HepG2 (cell line): ENCODE measurements at regions not wholly inside any gene's neighbourhood (a gene's known extent, or its start where the extent isn't known, plus 50 kb on each side); places are given as distances from the start of the nearest gene placed in this dataset.

Experiments used
- ATAC-seq: fragments of 200-7000 bp; cut with Tn5 transposase; 3 replicates; pipeline ENCODE4 v1.9.1; 2020; ENCODE audit warnings: mild to moderate bottlenecking, moderate library complexity
- BruUV-seq: library from RNA; stranded (reverse); fragments of 400-500 nt; replicated peaks from 2 replicates; lab custom pipeline; 2021; lab: Mats Ljungman, UMichigan
- CTCF ChIA-PET: fragments of 300-600 bp; formaldehyde crosslinking; extraction: SDS; loops from one replicate; lab custom pipeline; 2021; ENCODE audit warnings: low total read pairs, inconsistent platforms, low intra/inter-chr PET ratio; lab: Yijun Ruan, JAX
- POLR2A ChIA-PET: fragments of 350-600 bp; sonication (Branson Sonifier 250); formaldehyde crosslinking; loops from one replicate; lab custom pipeline; 2020; ENCODE audit warnings: antibody characterized with exemption, inconsistent platforms; lab: Yijun Ruan, JAX
- DNase-seq: peaks from one replicate; pipeline ENCODE4 v3.0.0-alpha.2; 2015; ENCODE audit warnings: low spot score
- FAIRE-seq: peaks from 3 replicates; lab custom pipeline; 2011; peaks lifted over from hg19 to GRCh38; lab: Jason Lieb, UNC
- H2AFZ ChIP-seq: one replicate; pipeline ENCODE4 v1.6.1; 2011; ENCODE audit warnings: low read length, inconsistent platforms
- H3K27ac ChIP-seq: fragments of 300-600 bp; 3 replicates; pipeline ENCODE4 v1.8.0; 2011; ENCODE audit warnings: mixed run types, mild to moderate bottlenecking, mixed read lengths, low read length, inconsistent platforms; ENCODE audit not compliant: insufficient read depth; ENCODE audit errors: extremely low read length
- H3K27me3 ChIP-seq, 2 experiments: fragments of 200-600 bp in 1 of 2; 2 replicates in 1 of 2; 3 replicates in 1 of 2; pipeline versions ENCODE4 v1.6.0 to v1.8.0; 2011; ENCODE audit warnings: low read length in 2 of 2, mild to moderate bottlenecking in 2 of 2, moderate library complexity in 2 of 2, inconsistent platforms in 1 of 2; ENCODE audit not compliant: insufficient read depth in 2 of 2, control insufficient read depth in 1 of 2
- H3K36me3 ChIP-seq, 2 experiments: fragments of 200-600 bp in 1 of 2; replicated peaks in 1 of 2; 2 replicates in 1 of 2; 3 replicates in 1 of 2; pipeline versions ENCODE4 v1.5.1 to v1.8.0; 2011; ENCODE audit warnings: low read length in 2 of 2, inconsistent platforms in 1 of 2; ENCODE audit not compliant: insufficient read depth in 2 of 2, control insufficient read depth in 1 of 2
- H3K4me1 ChIP-seq: 2 replicates; pipeline ENCODE4 v1.5.1; 2012; ENCODE audit warnings: low read length, inconsistent platforms; ENCODE audit not compliant: insufficient read depth
- H3K4me2 ChIP-seq: 2 replicates; pipeline ENCODE4 v1.6.0; 2011; ENCODE audit warnings: low read depth, low read length, inconsistent platforms
- H3K4me3 ChIP-seq, 3 experiments: fragments of 200-600 bp in 1 of 3; sonication (generic), shearing (Covaris generic) in 1 of 3; replicated peaks in 1 of 3; 2 replicates each; pipeline ENCODE4 v1.5.1; 2011 to 2016; ENCODE audit warnings: low read length in 3 of 3, inconsistent platforms in 2 of 3, low read depth in 2 of 3, mild to moderate bottlenecking in 2 of 3, control low read depth in 1 of 3, mixed read lengths in 1 of 3; ENCODE audit not compliant: insufficient read depth in 1 of 3
- H3K79me2 ChIP-seq: one replicate; pipeline ENCODE4 v1.6.1; 2011; ENCODE audit warnings: low read length, inconsistent platforms; ENCODE audit not compliant: insufficient read depth
- H3K9ac ChIP-seq: 2 replicates; pipeline ENCODE4 v1.6.0; 2011; ENCODE audit warnings: mild to moderate bottlenecking, low read depth, low read length, inconsistent platforms; ENCODE audit not compliant: insufficient read depth
- H3K9me3 ChIP-seq: 2 replicates; pipeline ENCODE4 v1.5.1; 2012; ENCODE audit warnings: mild to moderate bottlenecking, low read length
- H4K20me1 ChIP-seq: 2 replicates; pipeline ENCODE4 v1.6.0; 2011; ENCODE audit warnings: inconsistent platforms, mild to moderate bottlenecking, low read length, moderate library complexity; ENCODE audit not compliant: insufficient read depth
- AHR ChIP-seq: IDR thresholded peaks from 2 replicates; pipeline ENCODE4 v1.6.1; 2018; ENCODE audit warnings: missing genetic modification reagents, missing compliant biosample characterization
- BHLHE40 ChIP-seq: IDR thresholded peaks from 2 replicates; pipeline ENCODE4 v1.6.1; 2011; ENCODE audit warnings: low read length, improper control_type of control experiment
- DPF2 ChIP-seq: sonication (generic); formaldehyde crosslinking; IDR thresholded peaks from 2 replicates; pipeline ENCODE4 v1.4.0; 2020; ENCODE audit warnings: mild to moderate bottlenecking, low read depth, missing genetic modification reagents, borderline replicate concordance
- E2F1 ChIP-seq: sonication (generic); formaldehyde crosslinking; IDR thresholded peaks from 2 replicates; pipeline ENCODE4 v1.5.0; 2020; ENCODE audit warnings: missing genetic modification reagents
- FOSL1 ChIP-seq: sonication (generic); formaldehyde crosslinking; IDR thresholded peaks from 2 replicates; pipeline ENCODE4 v1.9.0; 2021; ENCODE audit warnings: missing genetic modification reagents, borderline replicate concordance
- KLF15 ChIP-seq: sonication (generic); formaldehyde crosslinking; IDR thresholded peaks from 2 replicates; pipeline ENCODE4 v1.8.1; 2023; ENCODE audit warnings: borderline replicate concordance, mild to moderate bottlenecking, inconsistent platforms, missing genetic modification reagents, mixed read lengths
- MEIS1 ChIP-seq: sonication (generic); formaldehyde crosslinking; IDR thresholded peaks from 2 replicates; pipeline ENCODE4 v1.9.0; 2021; ENCODE audit warnings: mild to moderate bottlenecking, missing genetic modification reagents, moderate library complexity, borderline replicate concordance
- PRMT3 ChIP-seq: sonication (generic); formaldehyde crosslinking; IDR thresholded peaks from 2 replicates; pipeline ENCODE4 v1.8.1; 2022; ENCODE audit warnings: low read depth, mild to moderate bottlenecking, moderate library complexity, missing genetic modification reagents, borderline replicate concordance
- PRPF4 ChIP-seq: fragments of 200-400 bp; formaldehyde crosslinking; IDR thresholded peaks from 2 replicates; pipeline ENCODE4 v1.6.1; 2016; ENCODE audit warnings: low read length, low read depth; ENCODE audit not compliant: poor library complexity, severe bottlenecking
- RCOR2 ChIP-seq: IDR thresholded peaks from 2 replicates; pipeline ENCODE4 v1.6.1; 2016; ENCODE audit warnings: missing biosample characterization, missing genetic modification reagents
- TSC22D2 ChIP-seq: sonication (generic); formaldehyde crosslinking; IDR thresholded peaks from 2 replicates; pipeline ENCODE4 v1.5.1; 2020; ENCODE audit warnings: missing genetic modification reagents, mild to moderate bottlenecking, borderline replicate concordance
- ZNF660 ChIP-seq: sonication (generic); formaldehyde crosslinking; IDR thresholded peaks from 2 replicates; pipeline ENCODE4 v1.5.1; 2020; ENCODE audit warnings: mild to moderate bottlenecking, low read depth, missing genetic modification reagents, borderline replicate concordance
- ZNF816 ChIP-seq: sonication (generic); formaldehyde crosslinking; IDR thresholded peaks from 2 replicates; pipeline ENCODE4 v1.8.0; 2022; ENCODE audit warnings: missing genetic modification reagents, mild to moderate bottlenecking, borderline replicate concordance
- WGBS: methylation state at CpG from one replicate; pipeline ENCODE4 v1.1.6; 2017; ENCODE audit warnings: low lambda C conversion rate; 5-methylcytosine and 5-hydroxymethylcytosine counted together
- in situ Hi-C: cut with HindIII; loops from 2 replicates; pipeline ENCODE4 v1.10.0; 2017; ENCODE audit warnings: low pct_unique_long_range_greater_than_20kb; ENCODE audit not compliant: extremely low pct_ligation_motif_present
- intact Hi-C: fragments of 100-400 bp; cut with micrococcal nuclease; formaldehyde crosslinking; loops from one replicate; pipeline ENCODE4 v1.10.0; 2022; ENCODE audit not compliant: unreplicated experiment
- TF ChIP-seq, protein P1 (sequence below): sonication (generic); formaldehyde crosslinking; conservative IDR thresholded peaks from 2 replicates; pipeline ENCODE4 v1.4.0; 2020; ENCODE audit warnings: mild to moderate bottlenecking, missing genetic modification reagents, moderate library complexity
- TF ChIP-seq, protein P2 (sequence below): IDR thresholded peaks from 2 replicates; pipeline ENCODE4 v1.6.1; 2016; ENCODE audit warnings: low read depth, missing genetic modification reagents, missing compliant biosample characterization

DNA sequence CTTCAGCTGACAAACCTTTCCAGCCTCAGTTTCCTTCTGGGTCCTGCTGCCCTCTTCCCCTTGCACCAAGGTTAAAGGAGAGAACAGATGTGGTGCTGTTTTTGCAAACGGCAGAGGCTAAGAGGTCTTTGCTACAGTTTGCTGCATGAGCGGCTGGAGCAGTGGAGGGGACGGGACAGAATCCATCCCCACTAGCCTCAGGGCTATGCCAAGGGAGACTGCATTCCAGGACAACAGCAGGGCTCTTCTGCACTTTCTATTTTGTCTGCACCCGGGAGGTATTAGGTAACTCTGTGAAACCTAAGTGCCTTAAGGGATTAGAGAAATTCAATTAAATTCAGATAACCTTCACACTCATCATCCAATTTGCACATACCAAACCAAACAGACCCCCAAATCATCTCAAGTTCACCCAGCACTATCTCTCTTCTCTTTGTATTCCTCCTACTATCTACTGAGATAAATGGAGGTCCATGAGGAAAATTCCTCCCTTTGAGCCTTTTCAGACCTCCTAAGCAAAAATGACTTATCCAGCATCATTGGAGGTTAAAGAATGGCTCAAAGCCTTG is 103.8 kb upstream of the VRK1 start:
- 30% methylated on average over 4 of the region's 4 CpGs for WGBS
- CTCF ChIA-PET: no interaction called here
- no peak for ATAC-seq
- TF ChIP-seq RCOR2: no peak
- TF ChIP-seq DPF2 (CRISPR knock-in tag): no peak
- no peak for TF ChIP-seq KLF15 (CRISPR knock-in tag)
- TF ChIP-seq AHR (CRISPR knock-in tag): no peak
- TF ChIP-seq, protein P1, sequence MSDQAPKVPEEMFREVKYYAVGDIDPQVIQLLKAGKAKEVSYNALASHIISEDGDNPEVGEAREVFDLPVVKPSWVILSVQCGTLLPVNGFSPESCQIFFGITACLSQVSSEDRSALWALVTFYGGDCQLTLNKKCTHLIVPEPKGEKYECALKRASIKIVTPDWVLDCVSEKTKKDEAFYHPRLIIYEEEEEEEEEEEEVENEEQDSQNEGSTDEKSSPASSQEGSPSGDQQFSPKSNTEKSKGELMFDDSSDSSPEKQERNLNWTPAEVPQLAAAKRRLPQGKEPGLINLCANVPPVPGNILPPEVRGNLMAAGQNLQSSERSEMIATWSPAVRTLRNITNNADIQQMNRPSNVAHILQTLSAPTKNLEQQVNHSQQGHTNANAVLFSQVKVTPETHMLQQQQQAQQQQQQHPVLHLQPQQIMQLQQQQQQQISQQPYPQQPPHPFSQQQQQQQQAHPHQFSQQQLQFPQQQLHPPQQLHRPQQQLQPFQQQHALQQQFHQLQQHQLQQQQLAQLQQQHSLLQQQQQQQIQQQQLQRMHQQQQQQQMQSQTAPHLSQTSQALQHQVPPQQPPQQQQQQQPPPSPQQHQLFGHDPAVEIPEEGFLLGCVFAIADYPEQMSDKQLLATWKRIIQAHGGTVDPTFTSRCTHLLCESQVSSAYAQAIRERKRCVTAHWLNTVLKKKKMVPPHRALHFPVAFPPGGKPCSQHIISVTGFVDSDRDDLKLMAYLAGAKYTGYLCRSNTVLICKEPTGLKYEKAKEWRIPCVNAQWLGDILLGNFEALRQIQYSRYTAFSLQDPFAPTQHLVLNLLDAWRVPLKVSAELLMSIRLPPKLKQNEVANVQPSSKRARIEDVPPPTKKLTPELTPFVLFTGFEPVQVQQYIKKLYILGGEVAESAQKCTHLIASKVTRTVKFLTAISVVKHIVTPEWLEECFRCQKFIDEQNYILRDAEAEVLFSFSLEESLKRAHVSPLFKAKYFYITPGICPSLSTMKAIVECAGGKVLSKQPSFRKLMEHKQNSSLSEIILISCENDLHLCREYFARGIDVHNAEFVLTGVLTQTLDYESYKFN (CRISPR knock-in tag): no peak
- TF ChIP-seq ZNF816 (CRISPR knock-in tag): no peak
- TF ChIP-seq ZNF660 (CRISPR knock-in tag): no peak
- TF ChIP-seq BHLHE40: no peak
- no peak for TF ChIP-seq TSC22D2 (CRISPR knock-in tag)
- TF ChIP-seq MEIS1 (CRISPR knock-in tag): no peak
- no peak for TF ChIP-seq PRMT3
- TF ChIP-seq E2F1 (CRISPR knock-in tag): no peak
- no peak for TF ChIP-seq FOSL1 (CRISPR knock-in tag)
- TF ChIP-seq, protein P2, sequence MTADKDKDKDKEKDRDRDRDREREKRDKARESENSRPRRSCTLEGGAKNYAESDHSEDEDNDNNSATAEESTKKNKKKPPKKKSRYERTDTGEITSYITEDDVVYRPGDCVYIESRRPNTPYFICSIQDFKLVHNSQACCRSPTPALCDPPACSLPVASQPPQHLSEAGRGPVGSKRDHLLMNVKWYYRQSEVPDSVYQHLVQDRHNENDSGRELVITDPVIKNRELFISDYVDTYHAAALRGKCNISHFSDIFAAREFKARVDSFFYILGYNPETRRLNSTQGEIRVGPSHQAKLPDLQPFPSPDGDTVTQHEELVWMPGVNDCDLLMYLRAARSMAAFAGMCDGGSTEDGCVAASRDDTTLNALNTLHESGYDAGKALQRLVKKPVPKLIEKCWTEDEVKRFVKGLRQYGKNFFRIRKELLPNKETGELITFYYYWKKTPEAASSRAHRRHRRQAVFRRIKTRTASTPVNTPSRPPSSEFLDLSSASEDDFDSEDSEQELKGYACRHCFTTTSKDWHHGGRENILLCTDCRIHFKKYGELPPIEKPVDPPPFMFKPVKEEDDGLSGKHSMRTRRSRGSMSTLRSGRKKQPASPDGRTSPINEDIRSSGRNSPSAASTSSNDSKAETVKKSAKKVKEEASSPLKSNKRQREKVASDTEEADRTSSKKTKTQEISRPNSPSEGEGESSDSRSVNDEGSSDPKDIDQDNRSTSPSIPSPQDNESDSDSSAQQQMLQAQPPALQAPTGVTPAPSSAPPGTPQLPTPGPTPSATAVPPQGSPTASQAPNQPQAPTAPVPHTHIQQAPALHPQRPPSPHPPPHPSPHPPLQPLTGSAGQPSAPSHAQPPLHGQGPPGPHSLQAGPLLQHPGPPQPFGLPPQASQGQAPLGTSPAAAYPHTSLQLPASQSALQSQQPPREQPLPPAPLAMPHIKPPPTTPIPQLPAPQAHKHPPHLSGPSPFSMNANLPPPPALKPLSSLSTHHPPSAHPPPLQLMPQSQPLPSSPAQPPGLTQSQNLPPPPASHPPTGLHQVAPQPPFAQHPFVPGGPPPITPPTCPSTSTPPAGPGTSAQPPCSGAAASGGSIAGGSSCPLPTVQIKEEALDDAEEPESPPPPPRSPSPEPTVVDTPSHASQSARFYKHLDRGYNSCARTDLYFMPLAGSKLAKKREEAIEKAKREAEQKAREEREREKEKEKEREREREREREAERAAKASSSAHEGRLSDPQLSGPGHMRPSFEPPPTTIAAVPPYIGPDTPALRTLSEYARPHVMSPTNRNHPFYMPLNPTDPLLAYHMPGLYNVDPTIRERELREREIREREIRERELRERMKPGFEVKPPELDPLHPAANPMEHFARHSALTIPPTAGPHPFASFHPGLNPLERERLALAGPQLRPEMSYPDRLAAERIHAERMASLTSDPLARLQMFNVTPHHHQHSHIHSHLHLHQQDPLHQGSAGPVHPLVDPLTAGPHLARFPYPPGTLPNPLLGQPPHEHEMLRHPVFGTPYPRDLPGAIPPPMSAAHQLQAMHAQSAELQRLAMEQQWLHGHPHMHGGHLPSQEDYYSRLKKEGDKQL (CRISPR knock-in tag): no peak
- TF ChIP-seq PRPF4: no peak

More for the DNA sequence above, 103.8 kb upstream of the VRK1 start:
- intact Hi-C loops (no loop called here), in situ Hi-C loops (no loop called here)
- peaks cover 2 to 12% of the 10 kb centered on the region in 2 experiments; a peak in 4 of 5 replicates for H3K27me3 ChIP-seq
- H3K4me1 ChIP-seq: 0 out of 2 replicates have a peak, but pooled peaks cover 5% of the 10 kb centered on the region
- POLR2A ChIA-PET: no interaction called here
- no peaks in the 10 kb centered on the region for H3K9me3 ChIP-seq
- no peak overlapping the region for H3K27ac ChIP-seq
- no peaks in the 10 kb centered on the region for H3K36me3 ChIP-seq
- H4K20me1 ChIP-seq: no peaks in the 10 kb centered on the region
- H3K4me3 ChIP-seq: no peak overlapping the region
- no peaks in the 10 kb centered on the region for H3K79me2 ChIP-seq
- no TSS peak for BruUV-seq
- FAIRE-seq (no peak), DNase-seq (no peak)
- H2AFZ ChIP-seq: no peak overlapping the region
- H3K9ac ChIP-seq: no peak overlapping the region
- H3K4me2 ChIP-seq: no peak overlapping the region
